GM23338 (cell line): ENCODE measurements at regions not wholly inside any gene's neighbourhood (a gene's known extent, or its start where the extent isn't known, plus 50 kb on each side); places are given as distances from the start of the nearest gene placed in this dataset.

Experiments used
- ATAC-seq: fragments of 200-7000 bp; cut with Tn5 transposase; 3 replicates; pipeline ENCODE4 v1.9.1; 2020
- DNase-seq: peaks from one replicate; pipeline ENCODE4 v3.0.0-alpha.2; 2015; ENCODE audit warnings: low spot score
- H2AFZ ChIP-seq: fragments of 200-600 bp; sonication (generic); 2 replicates; pipeline ENCODE4 v1.8.0; 2016; ENCODE audit warnings: antibody characterized with exemption, mild to moderate bottlenecking, moderate library complexity
- H3F3A ChIP-seq: fragments of 200-600 bp; sonication (generic); replicated peaks from 2 replicates; pipeline ENCODE4 v1.8.0; 2017; ENCODE audit warnings: antibody characterized with exemption, mixed run types, low read depth
- H3K27ac ChIP-seq: fragments of 200-600 bp; sonication (generic); 2 replicates; pipeline ENCODE4 v1.6.1; 2016; ENCODE audit warnings: low read depth
- H3K27me3 ChIP-seq: fragments of 200-600 bp; sonication (generic); 2 replicates; pipeline ENCODE4 v1.8.0; 2016; ENCODE audit warnings: mild to moderate bottlenecking, mixed run types, moderate library complexity; ENCODE audit not compliant: insufficient read depth
- H3K36me3 ChIP-seq: fragments of 200-600 bp; sonication (generic); 2 replicates; pipeline ENCODE4 v1.8.0; 2016; ENCODE audit warnings: mild to moderate bottlenecking; ENCODE audit not compliant: insufficient read depth
- H3K4me1 ChIP-seq: fragments of 200-600 bp; sonication (generic); 2 replicates; pipeline ENCODE4 v1.8.0; 2016; ENCODE audit warnings: mild to moderate bottlenecking, moderate library complexity; ENCODE audit not compliant: insufficient read depth
- H3K4me2 ChIP-seq: fragments of 200-600 bp; sonication (generic); 2 replicates; pipeline ENCODE4 v1.7.1; 2017; ENCODE audit warnings: mixed run types
- H3K4me3 ChIP-seq: fragments of 200-600 bp; sonication (generic); 2 replicates; pipeline ENCODE4 v1.6.1; 2016; ENCODE audit warnings: mixed run types
- H3K79me2 ChIP-seq: fragments of 200-600 bp; sonication (generic); replicated peaks from 2 replicates; pipeline ENCODE4 v1.8.0; 2017; ENCODE audit warnings: mild to moderate bottlenecking; ENCODE audit not compliant: insufficient read depth
- H3K9me2 ChIP-seq: fragments of 200-600 bp; sonication (generic); 2 replicates; pipeline ENCODE4 v1.8.0; 2017; ENCODE audit not compliant: insufficient read depth
- H4K20me1 ChIP-seq: fragments of 200-600 bp; sonication (generic); replicated peaks from 2 replicates; pipeline ENCODE4 v1.8.0; 2017; ENCODE audit warnings: mild to moderate bottlenecking; ENCODE audit not compliant: insufficient read depth
- H3K27ac Mint-ChIP-seq: 2 replicates; pipeline ENCODE4 v1.8.0; 2020; ENCODE audit warnings: inconsistent platforms, mild to moderate bottlenecking, moderate library complexity, mixed read lengths
- H3K27me3 Mint-ChIP-seq: 3 replicates; pipeline ENCODE4 v1.8.0; 2022; ENCODE audit warnings: low read depth, mild to moderate bottlenecking, moderate library complexity, mixed read lengths, inconsistent platforms; ENCODE audit not compliant: insufficient read depth, poor library complexity
- H3K36me3 Mint-ChIP-seq: 3 replicates; pipeline ENCODE4 v1.8.0; 2021; ENCODE audit warnings: low read depth, mild to moderate bottlenecking, inconsistent platforms, moderate library complexity, mixed read lengths
- H3K4me1 Mint-ChIP-seq: 3 replicates; pipeline ENCODE4 v1.8.0; 2020; ENCODE audit warnings: mild to moderate bottlenecking, inconsistent platforms, mixed read lengths
- H3K4me3 Mint-ChIP-seq: 3 replicates; pipeline ENCODE4 v1.8.0; 2021; ENCODE audit warnings: moderate library complexity, mild to moderate bottlenecking, inconsistent platforms, mixed read lengths
- H3K9me3 Mint-ChIP-seq: 3 replicates; pipeline ENCODE4 v1.8.0; 2020; ENCODE audit warnings: moderate library complexity, mild to moderate bottlenecking, inconsistent platforms, mixed read lengths
- CREB1 ChIP-seq: fragments of 250-450 bp; sonication (Bioruptor Pico); IDR thresholded peaks from 2 replicates; pipeline ENCODE4 v1.5.0; 2020; ENCODE audit warnings: low read depth, mild to moderate bottlenecking, moderate library complexity
- CTCF ChIP-seq, 2 experiments: fragments of 200-600 bp in 1 of 2; sonication (generic) in 1 of 2; conservative IDR thresholded peaks; 2 replicates each; pipeline versions ENCODE4 v1.5.1 to v1.6.1; 2016 to 2017; ENCODE audit warnings: antibody characterized with exemption in 2 of 2, low read depth in 2 of 2, mild to moderate bottlenecking in 2 of 2, moderate library complexity in 1 of 2
- ETS1 ChIP-seq: IDR thresholded peaks from 2 replicates; pipeline ENCODE4 v1.6.1; 2016; ENCODE audit warnings: antibody characterized with exemption
- EZH2 ChIP-seq: fragments of 200-600 bp; sonication (generic); IDR thresholded peaks from one replicate; pipeline ENCODE4 v1.8.0; 2017; ENCODE audit warnings: antibody characterized with exemption, mild to moderate bottlenecking, low read depth; ENCODE audit not compliant: unreplicated experiment
- EZH2phosphoT487 ChIP-seq: fragments of 200-600 bp; sonication (generic); IDR thresholded peaks from one replicate; pipeline ENCODE4 v1.8.1; 2018; ENCODE audit warnings: antibody characterized with exemption; ENCODE audit not compliant: unreplicated experiment
- JUNB ChIP-seq: IDR thresholded peaks from one replicate; pipeline ENCODE4 v1.6.1; 2016; ENCODE audit warnings: antibody characterized with exemption; ENCODE audit not compliant: unreplicated experiment
- NANOG ChIP-seq: IDR thresholded peaks from 2 replicates; pipeline ENCODE4 v1.6.1; 2016; ENCODE audit warnings: antibody characterized with exemption, borderline replicate concordance
- REST ChIP-seq: IDR thresholded peaks from one replicate; pipeline ENCODE4 v1.6.1; 2018; ENCODE audit warnings: antibody characterized with exemption; ENCODE audit not compliant: unreplicated experiment
- STAT1 ChIP-seq: IDR thresholded peaks from one replicate; pipeline ENCODE4 v1.6.1; 2016; ENCODE audit warnings: antibody characterized with exemption; ENCODE audit not compliant: unreplicated experiment
- ZNF114 ChIP-seq: fragments of 250-450 bp; sonication (Bioruptor Pico); IDR thresholded peaks from 2 replicates; pipeline ENCODE4 v1.5.0; 2020; ENCODE audit warnings: mild to moderate bottlenecking, moderate library complexity
- ZNF331 ChIP-seq: fragments of 250-450 bp; sonication (Bioruptor Pico); IDR thresholded peaks from 2 replicates; pipeline ENCODE4 v1.5.0; 2020; ENCODE audit warnings: low read depth, mild to moderate bottlenecking, moderate library complexity
- ZNF462 ChIP-seq: fragments of 250-450 bp; sonication (Bioruptor Pico); IDR thresholded peaks from 2 replicates; pipeline ENCODE4 v1.5.0; 2020; ENCODE audit warnings: mild to moderate bottlenecking, moderate library complexity

GRCh38 chr12:89173678-89174077 lies 178.6 kb downstream of the DUSP6 start (continued):
- TF ChIP-seq ZNF462 (no peak), EZH2 (no peak), ZNF331 (no peak), ETS1 (no peak)

- Histone ChIP-seq H3K79me2 (no peaks in the 10 kb centered on the region), H3K9me2 (no peaks in the 10 kb centered on the region), H3K36me3 (no peaks in the 10 kb centered on the region), H3F3A (no peaks in the 10 kb centered on the region), H3K4me3 (no peak overlapping the region), H3K4me1 (no peaks in the 10 kb centered on the region), H3K4me2 (no peak overlapping the region), H4K20me1 (no peaks in the 10 kb centered on the region), H3K27ac (no peak overlapping the region), H2AFZ (no peak overlapping the region), H3K27me3 (no peaks in the 10 kb centered on the region)
- no peak for DNase-seq
- Mint-ChIP-seq H3K36me3 (no peaks in the 10 kb centered on the region), H3K4me3 (no peak overlapping the region), H3K4me1 (no peaks in the 10 kb centered on the region; the same call in 2 of the 3 replicates), H3K27me3 (peaks cover 1% of the 10 kb centered on the region), H3K9me3 (peaks cover 5% of the 10 kb centered on the region; the same call in 2 of the 3 replicates), H3K27ac (no peak overlapping the region)
- ATAC-seq: no peak
- no peak for TF ChIP-seq STAT1
- no peak for TF ChIP-seq CREB1 (CRISPR knock-in tag)
- no peak for TF ChIP-seq EZH2
- no peak for TF ChIP-seq NANOG
- no peak for TF ChIP-seq REST
- no peak for TF ChIP-seq EZH2phosphoT487
- TF ChIP-seq CTCF (conservative IDR thresholded peaks at IDR 0.05; ENCODE audit: low read depth in 2 of 2): no peak
- no peak for TF ChIP-seq ZNF331
- TF ChIP-seq ETS1: no peak
- no peak for TF ChIP-seq ZNF114
- TF ChIP-seq JUNB: no peak
Measured at GRCh38 chr12:89173096-89173495, 179.2 kb downstream of the DUSP6 start.
